ENCODE measurements at regions not wholly inside any gene's neighbourhood (a gene's known extent, or its start where the extent isn't known, plus 50 kb on each side); places are given as distances from the start of the nearest gene placed in this dataset.

GRCh38 chr15:69540622-69541021, 88.0 kb downstream of the RPLP1 start:
- TF ChIP-seq SUZ12 (IDR thresholded peaks at IDR 0.05) (no peak), SP1 (IDR thresholded peaks at IDR 0.05) (no peak), FOXM1 (IDR thresholded peaks at IDR 0.05; ENCODE audit: borderline replicate concordance) (no peak), L3MBTL2 (conservative IDR thresholded peaks at IDR 0.05) (no peak), ELF4 (IDR thresholded peaks at IDR 0.05) (no peak), BHLHE40 (IDR thresholded peaks at IDR 0.05; ENCODE audit: borderline replicate concordance) (no peak), TARDBP (IDR thresholded peaks at IDR 0.05) (no peak), LEF1 (IDR thresholded peaks at IDR 0.05; ENCODE audit: borderline replicate concordance) (no peak), FOXA1 (IDR thresholded peaks at IDR 0.05) (no peak), ARNT (IDR thresholded peaks at IDR 0.05) (no peak), NFRKB (IDR thresholded peaks at IDR 0.05) (no peak), FOXK2 (IDR thresholded peaks at IDR 0.05) (no peak), HDGF (IDR thresholded peaks at IDR 0.05; ENCODE audit: borderline replicate concordance) (no peak)
- TF ChIP-seq, protein P1, sequence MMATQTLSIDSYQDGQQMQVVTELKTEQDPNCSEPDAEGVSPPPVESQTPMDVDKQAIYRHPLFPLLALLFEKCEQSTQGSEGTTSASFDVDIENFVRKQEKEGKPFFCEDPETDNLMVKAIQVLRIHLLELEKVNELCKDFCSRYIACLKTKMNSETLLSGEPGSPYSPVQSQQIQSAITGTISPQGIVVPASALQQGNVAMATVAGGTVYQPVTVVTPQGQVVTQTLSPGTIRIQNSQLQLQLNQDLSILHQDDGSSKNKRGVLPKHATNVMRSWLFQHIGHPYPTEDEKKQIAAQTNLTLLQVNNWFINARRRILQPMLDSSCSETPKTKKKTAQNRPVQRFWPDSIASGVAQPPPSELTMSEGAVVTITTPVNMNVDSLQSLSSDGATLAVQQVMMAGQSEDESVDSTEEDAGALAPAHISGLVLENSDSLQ (IDR thresholded peaks at IDR 0.05): no peak

Data from HEK293T (cell line).